GM21390 (cell line): ENCODE measurements at regions not wholly inside any gene's neighbourhood (a gene's known extent, or its start where the extent isn't known, plus 50 kb on each side); places are given as distances from the start of the nearest gene placed in this dataset.

Experiments used
- ATAC-seq: cut with Tn5 transposase; IDR thresholded peaks from one replicate; pipeline ENCODE4 v1.9.1; 2021; ENCODE audit not compliant: unreplicated experiment

GRCh38 chr20:48075591-48076174 lies 290.4 kb upstream of the SULF2 start:
- ATAC-seq: no peak

- no peak for ATAC-seq
Measured at GRCh38 chr20:48070991-48071652, 285.8 kb upstream of the SULF2 start.

GRCh38 chr20:48069596-48069995 lies 284.3 kb upstream of the SULF2 start:
- ATAC-seq: no peak

DNA sequence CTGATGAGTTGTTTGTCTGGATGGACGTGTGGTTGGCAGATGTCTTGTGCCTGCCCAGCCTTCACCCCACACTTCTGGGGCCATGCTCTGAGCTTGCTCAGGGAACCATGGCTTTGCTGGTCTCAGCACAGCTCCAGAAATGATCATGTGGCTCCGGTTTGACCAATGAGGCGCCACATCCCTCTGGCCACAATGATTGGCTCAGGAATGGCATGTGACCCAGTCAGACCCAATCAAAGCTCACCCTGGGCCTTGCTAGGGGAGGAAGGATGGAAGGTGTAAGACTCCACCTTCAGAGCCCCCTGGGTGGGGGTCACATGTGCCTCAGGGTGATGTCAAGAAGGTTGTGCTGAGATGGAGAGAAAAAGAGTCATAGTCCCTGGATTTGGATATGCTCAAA lies 281.6 kb upstream of the SULF2 start:
- no peak for ATAC-seq

DNA sequence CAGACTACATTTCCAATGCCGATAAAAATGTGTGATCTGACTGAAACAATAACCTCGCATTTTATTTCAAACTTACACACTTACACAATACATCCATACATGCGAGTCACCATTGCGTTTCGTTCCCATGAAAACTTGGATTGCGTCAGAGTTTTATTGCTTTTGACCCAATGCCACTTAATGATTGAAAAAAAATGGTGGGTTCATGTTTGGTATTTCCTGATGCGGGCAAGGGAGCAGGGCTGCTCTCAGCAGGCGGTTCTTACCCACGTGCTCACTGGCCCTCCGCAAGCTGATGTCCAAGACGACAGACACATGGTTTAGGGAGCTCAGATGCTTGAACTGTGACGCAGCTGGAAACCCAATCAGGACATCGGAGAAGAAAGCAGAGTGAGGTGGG lies 281.0 kb upstream of the SULF2 start:
- ATAC-seq: no peak

- no peak for ATAC-seq
Measured at GRCh38 chr20:48065833-48066232, 280.6 kb upstream of the SULF2 start.

GRCh38 chr20:48064929-48065328 lies 279.6 kb upstream of the SULF2 start:
- ATAC-seq: no peak

GRCh38 chr20:48060841-48061720 lies 275.8 kb upstream of the SULF2 start:
- ATAC-seq: no peak

GRCh38 chr20:48058611-48059559 lies 273.6 kb upstream of the SULF2 start:
- no peak for ATAC-seq

DNA sequence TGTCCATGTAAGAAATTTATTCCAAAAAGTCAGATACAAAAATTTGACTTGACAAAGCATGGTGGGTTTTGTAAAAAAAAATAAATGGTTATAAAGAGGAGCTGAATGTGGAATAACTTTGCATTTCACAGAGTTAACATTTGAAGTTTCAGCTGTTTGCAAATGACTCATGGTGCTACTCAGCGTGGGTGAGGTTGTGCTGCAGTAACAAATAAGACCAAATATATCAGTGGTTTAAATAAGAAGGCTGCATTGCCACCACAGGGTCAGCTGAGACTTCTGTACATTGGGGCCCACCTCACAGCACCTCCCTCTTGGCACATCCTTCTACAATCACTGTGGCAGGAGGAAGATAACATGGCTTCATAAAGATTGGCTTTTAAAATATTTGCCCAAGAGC lies 272.5 kb upstream of the SULF2 start:
- no peak for ATAC-seq

DNA sequence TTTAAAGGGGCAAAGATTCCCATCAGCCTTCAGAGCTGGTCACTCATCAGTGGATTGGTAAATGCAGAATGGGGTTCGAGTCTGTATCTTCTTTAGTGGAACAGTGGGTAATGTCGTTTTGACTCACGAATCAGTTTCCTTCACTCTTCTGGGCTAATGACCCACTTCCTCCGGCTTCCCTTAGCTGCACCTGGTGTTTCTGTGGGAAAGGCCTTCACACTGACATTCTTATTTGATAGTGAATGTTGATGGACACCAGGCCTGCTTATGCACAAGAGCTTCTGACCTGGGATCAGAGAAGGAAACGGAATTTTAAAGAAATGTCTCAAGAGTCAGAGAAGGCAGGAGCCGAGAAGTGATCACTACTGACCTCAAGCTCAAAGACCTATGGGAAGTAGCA lies 272.0 kb upstream of the SULF2 start:
- ATAC-seq: no peak

DNA sequence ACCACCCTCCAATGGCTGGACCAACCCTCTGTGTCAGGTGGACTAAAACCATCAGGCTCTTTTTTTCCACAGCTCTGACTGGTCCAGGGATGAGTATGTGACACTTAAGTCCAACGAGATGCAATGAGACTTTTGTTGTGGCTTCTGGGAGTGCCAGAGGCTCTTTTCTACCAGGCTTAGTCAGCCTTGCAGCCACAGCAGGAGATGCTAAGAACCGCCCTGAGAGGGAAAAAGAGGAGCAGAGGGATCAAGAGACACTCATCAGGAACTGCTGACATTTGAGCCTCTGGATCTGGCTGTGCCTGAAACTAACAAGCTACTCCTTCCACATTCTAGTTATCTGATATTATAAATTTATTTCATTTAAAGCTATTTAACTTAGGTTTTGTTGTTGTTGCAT lies 270.9 kb upstream of the SULF2 start:
- no peak for ATAC-seq

DNA sequence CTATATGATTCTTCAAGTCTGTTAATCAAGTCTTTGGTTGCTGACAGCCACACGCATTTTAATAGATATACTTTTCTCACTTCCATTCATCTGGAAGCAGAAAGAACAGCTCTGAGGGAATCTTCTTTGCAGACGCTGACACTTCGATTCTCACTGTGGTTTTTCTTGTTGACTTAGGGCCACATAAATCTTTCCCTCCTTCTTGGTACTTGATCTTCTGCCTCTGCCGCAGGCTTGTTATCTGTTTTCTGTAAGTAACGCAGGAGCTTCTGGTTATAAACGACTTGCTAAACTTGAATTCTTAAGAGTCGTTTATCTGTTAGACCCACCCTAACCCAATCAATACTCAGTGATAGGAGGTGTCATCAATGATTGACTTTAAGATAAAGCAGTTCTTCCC lies 268.8 kb upstream of the SULF2 start:
- ATAC-seq: no peak

DNA sequence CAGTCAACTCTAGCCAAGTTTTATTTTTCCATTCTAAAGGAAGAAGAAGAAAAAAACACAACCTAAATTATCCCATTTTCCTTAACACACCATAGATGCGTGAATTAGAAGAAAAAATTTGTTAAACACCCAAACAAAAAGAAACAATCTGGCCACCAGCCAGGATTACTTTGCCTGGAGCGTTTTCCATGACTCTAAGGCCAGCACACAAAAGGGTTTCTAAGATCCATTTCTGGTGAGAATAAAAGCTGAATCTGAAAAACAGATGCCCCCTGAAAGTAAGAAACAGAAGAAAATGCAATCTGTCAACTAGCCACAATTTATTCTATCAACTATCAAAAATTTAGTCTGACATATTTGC lies 267.2 kb upstream of the SULF2 start:
- no peak for ATAC-seq

GRCh38 chr20:48051794-48052474 lies 266.7 kb upstream of the SULF2 start:
- no peak for ATAC-seq

GRCh38 chr20:48049641-48050040 lies 264.4 kb upstream of the SULF2 start:
- ATAC-seq: no peak

- no peak for ATAC-seq
Measured at GRCh38 chr20:48049171-48049570, 263.9 kb upstream of the SULF2 start.

- ATAC-seq: no peak
Measured at GRCh38 chr20:48047447-48047846, 262.2 kb upstream of the SULF2 start.

DNA sequence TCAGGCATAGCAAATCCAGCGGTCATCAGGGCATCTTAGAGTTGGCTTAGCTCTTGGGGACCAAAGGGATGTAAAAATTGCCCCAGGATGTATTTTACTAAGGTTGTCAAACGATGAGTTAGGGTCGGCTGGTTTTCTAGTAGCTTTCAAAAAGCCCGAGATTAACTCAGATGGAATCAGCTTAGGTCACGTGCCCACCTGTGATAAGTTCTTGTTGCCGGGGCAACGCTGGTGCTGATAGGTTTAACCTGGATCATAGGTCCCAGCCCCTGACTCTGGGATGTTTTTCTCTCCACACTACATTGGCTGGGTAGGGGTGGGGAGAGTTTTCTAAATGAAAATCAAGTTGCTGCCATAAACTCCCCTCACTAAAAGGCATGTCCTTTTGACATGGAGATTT lies 257.3 kb upstream of the SULF2 start:
- no peak for ATAC-seq

DNA sequence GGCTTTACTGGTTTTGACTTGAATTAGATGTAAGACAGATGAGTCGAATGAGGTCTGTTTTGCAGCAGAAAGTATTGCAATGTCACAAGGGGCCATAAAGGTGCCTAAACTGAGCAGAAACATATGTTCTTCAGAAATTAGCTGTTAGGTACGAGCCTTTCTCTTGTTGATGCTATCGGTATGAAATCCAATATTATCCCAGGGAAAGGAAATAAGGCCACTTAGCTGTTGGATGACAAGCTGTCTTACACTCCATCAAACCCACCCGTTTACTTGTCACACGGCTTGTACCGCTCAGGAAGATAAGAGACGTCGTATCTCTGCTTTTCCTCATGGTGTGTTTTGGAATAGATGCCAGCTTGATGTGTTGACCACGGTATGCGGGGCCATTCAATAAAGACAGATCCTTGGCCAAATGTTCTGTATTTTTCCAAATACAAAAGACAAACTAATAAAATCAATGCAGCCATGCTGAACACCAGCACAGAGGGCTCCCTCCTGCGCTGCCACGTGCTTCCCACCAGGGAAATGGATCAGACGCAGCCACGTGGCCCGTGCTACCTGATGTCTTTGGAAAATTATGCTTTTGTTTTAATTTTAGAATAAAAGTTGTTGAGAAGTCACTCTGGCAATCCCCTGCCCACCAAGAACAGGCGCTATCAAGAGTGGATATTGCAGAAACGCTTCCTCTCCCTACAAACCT lies 255.9 kb upstream of the SULF2 start:
- ATAC-seq: no peak
